Trophoblast cell (in vitro differentiated cells and primary cell): ENCODE measurements at regions not wholly inside any gene's neighbourhood (a gene's known extent, or its start where the extent isn't known, plus 50 kb on each side); places are given as distances from the start of the nearest gene placed in this dataset.

Experiments used
- DNase-seq, 2 donors: peaks; one replicate each; pipeline ENCODE4 v3.0.0-alpha.2; 2016
- H2AFZ ChIP-seq: 2 replicates; pipeline ENCODE4 v1.6.1; 2013; ENCODE audit warnings: low read length, moderate library complexity, mild to moderate bottlenecking; ENCODE audit not compliant: insufficient read depth, poor library complexity
- H2AK5ac ChIP-seq: 2 replicates; pipeline ENCODE4 v1.6.1; 2013; ENCODE audit warnings: mild to moderate bottlenecking, low read length
- H2BK120ac ChIP-seq: 2 replicates; pipeline ENCODE4 v1.6.1; 2013; ENCODE audit warnings: low read length, mild to moderate bottlenecking, moderate library complexity; ENCODE audit not compliant: insufficient read depth, poor library complexity
- H2BK12ac ChIP-seq: 2 replicates; pipeline ENCODE4 v1.6.1; 2013; ENCODE audit warnings: mild to moderate bottlenecking, low read length, moderate library complexity
- H2BK5ac ChIP-seq: 2 replicates; pipeline ENCODE4 v1.6.1; 2013; ENCODE audit warnings: low read length, low read depth, moderate library complexity, mild to moderate bottlenecking; ENCODE audit not compliant: poor library complexity
- H3K14ac ChIP-seq: 2 replicates; pipeline ENCODE4 v1.6.1; 2013; ENCODE audit warnings: mild to moderate bottlenecking, low read length
- H3K18ac ChIP-seq: 2 replicates; pipeline ENCODE4 v1.6.1; 2013; ENCODE audit warnings: mild to moderate bottlenecking, low read length
- H3K23ac ChIP-seq: 2 replicates; pipeline ENCODE4 v1.6.1; 2013; ENCODE audit warnings: low read length
- H3K27ac ChIP-seq: 2 replicates; pipeline ENCODE4 v1.5.1; 2013; ENCODE audit warnings: low read depth, mild to moderate bottlenecking, inconsistent platforms, low read length, moderate library complexity
- H3K27me3 ChIP-seq: 2 replicates; pipeline ENCODE4 v1.6.1; 2013; ENCODE audit warnings: inconsistent platforms, mild to moderate bottlenecking, low read length, moderate library complexity; ENCODE audit not compliant: insufficient read depth
- H3K36me3 ChIP-seq, 2 experiments: 1 replicate in 1 of 2; 2 replicates in 1 of 2; pipeline ENCODE4 v1.6.1; 2013; ENCODE audit warnings: low read length in 2 of 2, mild to moderate bottlenecking in 2 of 2, moderate library complexity in 1 of 2; ENCODE audit not compliant: insufficient read depth in 2 of 2, control insufficient read depth in 1 of 2
- H3K4ac ChIP-seq: 2 replicates; pipeline ENCODE4 v1.6.1; 2013; ENCODE audit warnings: low read depth, mild to moderate bottlenecking, low read length, moderate library complexity
- H3K4me1 ChIP-seq, 2 experiments: 1 replicate in 1 of 2; 2 replicates in 1 of 2; pipeline ENCODE4 v1.6.1; 2013; ENCODE audit warnings: low read length in 2 of 2, mild to moderate bottlenecking in 2 of 2, moderate library complexity in 1 of 2; ENCODE audit not compliant: insufficient read depth in 2 of 2, control insufficient read depth in 1 of 2
- H3K4me2 ChIP-seq: 2 replicates; pipeline ENCODE4 v1.6.1; 2013; ENCODE audit warnings: inconsistent platforms, mild to moderate bottlenecking, low read length, moderate library complexity
- H3K4me3 ChIP-seq: 2 replicates; pipeline ENCODE4 v1.5.1; 2013; ENCODE audit warnings: mild to moderate bottlenecking, low read depth, low read length, inconsistent platforms
- H3K79me1 ChIP-seq: one replicate; pipeline ENCODE4 v1.6.1; 2013; ENCODE audit warnings: low read length
- H3K79me2 ChIP-seq: 2 replicates; pipeline ENCODE4 v1.6.1; 2013; ENCODE audit warnings: low read length, mild to moderate bottlenecking; ENCODE audit not compliant: control insufficient read depth, insufficient read depth, poor library complexity
- H3K9ac ChIP-seq: 2 replicates; pipeline ENCODE4 v1.6.1; 2013; ENCODE audit warnings: mild to moderate bottlenecking, low read length
- H3K9me3 ChIP-seq: 2 replicates; pipeline ENCODE4 v1.6.1; 2013; ENCODE audit warnings: low read depth, mild to moderate bottlenecking, control low read depth, inconsistent platforms, low read length; ENCODE audit not compliant: insufficient read depth
- H4K12ac ChIP-seq: 2 replicates; pipeline ENCODE4 v1.6.1; 2013; ENCODE audit warnings: low read depth, mild to moderate bottlenecking, low read length, moderate library complexity
- H4K8ac ChIP-seq: 2 replicates; pipeline ENCODE4 v1.6.1; 2013; ENCODE audit warnings: low read depth, mild to moderate bottlenecking, low read length, moderate library complexity
- H4K91ac ChIP-seq: one replicate; pipeline ENCODE4 v1.6.1; 2013; ENCODE audit warnings: low read depth, mild to moderate bottlenecking, low read length, moderate library complexity
- WGBS: extraction: QIAGEN DNeasy Blood & Tissue Kit; methylation state at CpG from one replicate; pipeline ENCODE4 v1.1.7; 2013; ENCODE audit warnings: missing lambda C conversion rate; ENCODE audit not compliant: insufficient read length, insufficient coverage; ENCODE audit errors: extremely low coverage; 5-methylcytosine and 5-hydroxymethylcytosine counted together

GRCh38 chr12:65640489-65640901, 183.8 kb upstream of the HMGA2 start:
- no peak overlapping the region for H4K8ac ChIP-seq
- H3K27ac ChIP-seq, result no peak overlapping the region
- no peak overlapping the region for H3K23ac ChIP-seq
- WGBS, result no CpG with 5 or more reads among the region's 3 CpGs
- no peak overlapping the region for H3K4me2 ChIP-seq
- H3K4me3 ChIP-seq, result no peak overlapping the region
- H2AFZ ChIP-seq, result no peak overlapping the region
- peak overlapping the region; percentile 75 for H2BK12ac ChIP-seq
- no peaks in the 10 kb centered on the region for H3K79me1 ChIP-seq
- no peak overlapping the region for H3K14ac ChIP-seq
- no peak overlapping the region for H3K18ac ChIP-seq
- peaks cover 0 to 2% of the 10 kb centered on the region in 2 experiments for H3K36me3 ChIP-seq
- H3K9ac ChIP-seq, result no peak overlapping the region
- H3K79me2 ChIP-seq, result no peaks in the 10 kb centered on the region
- H2BK5ac ChIP-seq, result no peak overlapping the region
- no peak overlapping the region for H2AK5ac ChIP-seq
- no peak overlapping the region for H4K12ac ChIP-seq
- H3K9me3 ChIP-seq, result no peaks in the 10 kb centered on the region
- no peak overlapping the region for H4K91ac ChIP-seq
- no peak overlapping the region for H2BK120ac ChIP-seq
- H3K4me1 ChIP-seq, result no peaks in the 10 kb centered on the region
- no peaks in the 10 kb centered on the region for H3K27me3 ChIP-seq
- no peak overlapping the region for H3K4ac ChIP-seq
- DNase-seq, result no peak

- no peak overlapping the region for H3K14ac ChIP-seq
- no peak overlapping the region for H3K4me3 ChIP-seq
- H4K91ac ChIP-seq, result no peak overlapping the region
- H3K9ac ChIP-seq, result no peak overlapping the region
- H3K4me1 ChIP-seq, result peaks cover 0 to under 1% of the 10 kb centered on the region in 2 experiments
- peak overlapping the region; percentile 11 for H2BK12ac ChIP-seq
- H3K4me2 ChIP-seq, result no peak overlapping the region
- no peak overlapping the region for H4K12ac ChIP-seq
- H3K27me3 ChIP-seq, result no peaks in the 10 kb centered on the region
- no peak for DNase-seq
- no peaks in the 10 kb centered on the region for H3K9me3 ChIP-seq
- peak overlapping the region; percentile 7 for H2BK120ac ChIP-seq
- no peak overlapping the region for H2AK5ac ChIP-seq
- H4K8ac ChIP-seq, result no peak overlapping the region
- peak overlapping the region; percentile 31 for H2BK5ac ChIP-seq
- no CpG with 5 or more reads among the region's 5 CpGs for WGBS
- no peak overlapping the region for H3K23ac ChIP-seq
- H3K4ac ChIP-seq, result no peak overlapping the region
- no peaks in the 10 kb centered on the region for H3K79me2 ChIP-seq
- H3K18ac ChIP-seq, result no peak overlapping the region
- no peak overlapping the region for H3K27ac ChIP-seq
- H2AFZ ChIP-seq, result no peak overlapping the region
- peaks cover 0 to 2% of the 10 kb centered on the region in 2 experiments for H3K36me3 ChIP-seq
- no peaks in the 10 kb centered on the region for H3K79me1 ChIP-seq
Observed at GRCh38 chr12:65642061-65642661, 182.1 kb upstream of the HMGA2 start.

- Histone ChIP-seq H3K4me3 (no peak overlapping the region), H2AK5ac (no peak overlapping the region), H3K18ac (no peak overlapping the region), H2BK120ac (no peak overlapping the region), H4K12ac (no peak overlapping the region), H3K36me3 (peaks cover 0 to 2% of the 10 kb centered on the region in 2 experiments), H2AFZ (no peak overlapping the region), H3K9ac (no peak overlapping the region), H2BK5ac (no peak overlapping the region), H3K27me3 (no peaks in the 10 kb centered on the region), H3K4ac (no peak overlapping the region), H3K4me1 (peaks cover 3% of the 10 kb centered on the region in 2 experiments), H4K8ac (no peak overlapping the region), H3K23ac (no peak overlapping the region), H3K27ac (no peak overlapping the region), H3K14ac (no peak overlapping the region), H4K91ac (no peak overlapping the region), H3K9me3 (no peaks in the 10 kb centered on the region), H3K4me2 (no peak overlapping the region), H2BK12ac (no peak overlapping the region), H3K79me1 (no peaks in the 10 kb centered on the region), H3K79me2 (no peaks in the 10 kb centered on the region)
- no peak for DNase-seq
Observed at GRCh38 chr12:65643171-65643570, 181.1 kb upstream of the HMGA2 start.

GRCh38 chr12:65643595-65644386, 180.5 kb upstream of the HMGA2 start:
- peaks cover 3% of the 10 kb centered on the region in 2 experiments for H3K4me1 ChIP-seq
- no peak overlapping the region for H3K18ac ChIP-seq
- no peak overlapping the region for H2AFZ ChIP-seq
- WGBS, result no CpG with 5 or more reads among the region's 3 CpGs
- no peak overlapping the region for H4K91ac ChIP-seq
- no peak for DNase-seq
- H2AK5ac ChIP-seq, result no peak overlapping the region
- no peak overlapping the region for H3K27ac ChIP-seq
- H3K9ac ChIP-seq, result no peak overlapping the region
- no peak overlapping the region for H3K14ac ChIP-seq
- no peak overlapping the region for H3K23ac ChIP-seq
- no peak overlapping the region for H3K4me3 ChIP-seq
- no peaks in the 10 kb centered on the region for H3K79me1 ChIP-seq
- no peak overlapping the region for H3K4ac ChIP-seq
- no peak overlapping the region for H2BK5ac ChIP-seq
- H3K9me3 ChIP-seq, result no peaks in the 10 kb centered on the region
- no peak overlapping the region for H4K12ac ChIP-seq
- H2BK120ac ChIP-seq, result no peak overlapping the region
- no peak overlapping the region for H4K8ac ChIP-seq
- no peaks in the 10 kb centered on the region for H3K79me2 ChIP-seq
- H2BK12ac ChIP-seq, result no peak overlapping the region
- peaks cover 0 to 2% of the 10 kb centered on the region in 2 experiments for H3K36me3 ChIP-seq
- no peak overlapping the region for H3K4me2 ChIP-seq
- no peaks in the 10 kb centered on the region for H3K27me3 ChIP-seq
